ENCODE measurements at regions not wholly inside any gene's neighbourhood (a gene's known extent, or its start where the extent isn't known, plus 50 kb on each side); places are given as distances from the start of the nearest gene placed in this dataset.

DNA sequence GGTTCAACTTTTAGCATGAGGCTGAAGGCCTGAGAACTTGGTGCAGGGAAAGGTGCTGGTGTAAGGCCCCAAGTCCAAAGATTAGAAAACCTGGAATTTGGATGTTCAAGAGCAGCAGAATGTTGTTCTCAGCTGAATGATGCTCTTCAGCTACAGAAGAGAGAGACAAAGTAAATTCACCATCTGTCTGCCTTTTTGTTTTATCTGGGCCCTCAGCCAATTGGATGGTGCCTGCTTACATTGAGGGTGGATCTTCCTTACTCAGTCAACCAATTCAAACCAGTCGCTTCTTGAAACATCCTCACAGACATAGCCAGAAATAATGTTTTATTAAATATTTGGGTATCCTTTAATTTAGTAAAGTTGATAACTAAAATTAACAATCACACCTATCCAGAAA lies 748.2 kb upstream of the ADAMTS5 start:
- no peak overlapping the region for H2BK120ac ChIP-seq (ENCODE audit: insufficient read depth, low read length, poor library complexity)
- no peak overlapping the region for H2BK12ac ChIP-seq (ENCODE audit: low read length)
- H3K23ac ChIP-seq (ENCODE audit: low read length), result no peak overlapping the region
- H3K27me3 ChIP-seq (ENCODE audit: insufficient read depth, low read length), result no peaks in the 10 kb centered on the region
- H2AFZ ChIP-seq (ENCODE audit: insufficient read depth, low read length, poor library complexity), result no peak overlapping the region
- H4K8ac ChIP-seq (ENCODE audit: low read depth, low read length), result no peak overlapping the region
- WGBS (ENCODE audit: extremely low coverage, insufficient coverage, insufficient read length), result no CpG with 5 or more reads among the region's 1 CpG
- H3K4me3 ChIP-seq (ENCODE audit: low read depth, low read length), result no peak overlapping the region
- H2BK5ac ChIP-seq (ENCODE audit: low read depth, low read length, poor library complexity), result no peak overlapping the region
- H2AK5ac ChIP-seq (ENCODE audit: low read length), result no peak overlapping the region
- no peak overlapping the region for H3K18ac ChIP-seq (ENCODE audit: low read length)
- H3K4me2 ChIP-seq (ENCODE audit: low read length), result no peak overlapping the region
- no peaks in the 10 kb centered on the region for H3K4me1 ChIP-seq (ENCODE audit: control insufficient read depth in 1 of 2, insufficient read depth in 2 of 2, low read length in 2 of 2)
- no peaks in the 10 kb centered on the region for H3K9me3 ChIP-seq (ENCODE audit: insufficient read depth, low read depth, low read length)
- no peak overlapping the region for H3K27ac ChIP-seq (ENCODE audit: low read depth, low read length)
- no peaks in the 10 kb centered on the region for H3K36me3 ChIP-seq (ENCODE audit: control insufficient read depth in 1 of 2, insufficient read depth in 2 of 2, low read length in 2 of 2)
- H3K14ac ChIP-seq (ENCODE audit: low read length), result no peak overlapping the region
- no peak overlapping the region for H4K12ac ChIP-seq (ENCODE audit: low read depth, low read length)
- no peak overlapping the region for H3K4ac ChIP-seq (ENCODE audit: low read depth, low read length)
- no peak for DNase-seq
- no peak overlapping the region for H4K91ac ChIP-seq (ENCODE audit: low read depth, low read length)
- H3K9ac ChIP-seq (ENCODE audit: low read length), result no peak overlapping the region
- H3K79me1 ChIP-seq (ENCODE audit: low read length), result no peaks in the 10 kb centered on the region
- H3K79me2 ChIP-seq (ENCODE audit: control insufficient read depth, insufficient read depth, low read length, poor library complexity), result no peaks in the 10 kb centered on the region

DNA sequence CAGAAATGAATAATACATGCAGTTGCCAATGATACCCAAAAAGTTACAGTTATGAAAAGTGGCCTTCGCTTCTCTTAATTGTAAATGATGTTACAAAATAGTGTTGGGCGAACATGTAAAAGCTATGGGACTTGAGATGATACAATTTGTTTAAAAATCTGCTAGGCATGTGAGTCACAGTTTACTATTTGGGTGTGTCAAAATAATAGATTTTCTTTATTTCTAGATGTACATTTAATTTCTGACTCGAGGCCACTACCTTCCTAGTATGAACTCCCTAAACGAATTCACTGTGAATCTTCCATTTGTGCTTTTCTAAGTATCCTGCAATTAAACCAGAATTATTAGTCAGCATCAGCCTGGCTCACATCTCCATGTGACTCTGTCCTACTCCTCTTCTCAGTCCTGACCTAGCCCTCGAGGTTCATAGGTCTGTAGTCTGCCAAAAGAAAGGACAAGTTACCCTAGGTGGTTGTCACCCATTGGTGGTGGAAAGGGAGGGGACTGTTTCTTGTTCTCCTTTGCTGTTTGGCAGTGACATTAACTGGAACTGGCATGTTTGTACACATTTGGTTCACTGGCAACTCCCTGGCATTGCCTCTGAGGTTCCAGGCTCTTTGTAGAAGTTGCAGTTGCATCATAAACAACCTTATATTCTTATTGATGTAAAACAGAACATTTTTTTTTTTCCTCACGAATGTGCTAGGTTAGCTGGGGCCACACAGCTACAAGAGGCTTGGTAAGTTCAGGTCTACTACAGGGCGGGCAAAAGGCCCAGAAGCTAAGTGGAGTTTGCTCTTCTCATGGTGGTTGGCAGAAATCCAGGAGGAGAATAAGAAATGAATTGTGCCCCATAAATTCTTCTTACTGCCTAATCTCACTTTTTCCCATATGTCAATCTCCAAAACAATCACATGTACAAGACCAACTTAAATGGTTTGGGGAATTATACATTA lies 746.5 kb upstream of the ADAMTS5 start:
- no peak overlapping the region for H4K8ac ChIP-seq (ENCODE audit: low read depth, low read length)
- H3K18ac ChIP-seq (ENCODE audit: low read length), result no peak overlapping the region
- H3K4me2 ChIP-seq (ENCODE audit: low read length), result no peak overlapping the region
- H3K36me3 ChIP-seq (ENCODE audit: control insufficient read depth in 1 of 2, insufficient read depth in 2 of 2, low read length in 2 of 2), result no peaks in the 10 kb centered on the region
- no peak overlapping the region for H3K9ac ChIP-seq (ENCODE audit: low read length)
- H3K79me2 ChIP-seq (ENCODE audit: control insufficient read depth, insufficient read depth, low read length, poor library complexity), result no peaks in the 10 kb centered on the region
- H2BK120ac ChIP-seq (ENCODE audit: insufficient read depth, low read length, poor library complexity), result no peak overlapping the region
- H2BK5ac ChIP-seq (ENCODE audit: low read depth, low read length, poor library complexity), result no peak overlapping the region
- DNase-seq, result no peak
- no CpG with 5 or more reads among the region's 7 CpGs for WGBS (ENCODE audit: extremely low coverage, insufficient coverage, insufficient read length)
- H2AFZ ChIP-seq (ENCODE audit: insufficient read depth, low read length, poor library complexity), result no peak overlapping the region
- H3K14ac ChIP-seq (ENCODE audit: low read length), result no peak overlapping the region
- no peak overlapping the region for H3K23ac ChIP-seq (ENCODE audit: low read length)
- no peaks in the 10 kb centered on the region for H3K79me1 ChIP-seq (ENCODE audit: low read length)
- no peak overlapping the region for H2AK5ac ChIP-seq (ENCODE audit: low read length)
- no peak overlapping the region for H4K91ac ChIP-seq (ENCODE audit: low read depth, low read length)
- no peak overlapping the region for H3K4ac ChIP-seq (ENCODE audit: low read depth, low read length)
- no peak overlapping the region for H3K4me3 ChIP-seq (ENCODE audit: low read depth, low read length)
- H2BK12ac ChIP-seq (ENCODE audit: low read length), result no peak overlapping the region
- H3K27ac ChIP-seq (ENCODE audit: low read depth, low read length), result no peak overlapping the region
- H3K27me3 ChIP-seq (ENCODE audit: insufficient read depth, low read length), result no peaks in the 10 kb centered on the region
- H4K12ac ChIP-seq (ENCODE audit: low read depth, low read length), result no peak overlapping the region
- H3K9me3 ChIP-seq (ENCODE audit: insufficient read depth, low read depth, low read length), result no peaks in the 10 kb centered on the region
- H3K4me1 ChIP-seq (ENCODE audit: control insufficient read depth in 1 of 2, insufficient read depth in 2 of 2, low read length in 2 of 2), result no peaks in the 10 kb centered on the region

DNA sequence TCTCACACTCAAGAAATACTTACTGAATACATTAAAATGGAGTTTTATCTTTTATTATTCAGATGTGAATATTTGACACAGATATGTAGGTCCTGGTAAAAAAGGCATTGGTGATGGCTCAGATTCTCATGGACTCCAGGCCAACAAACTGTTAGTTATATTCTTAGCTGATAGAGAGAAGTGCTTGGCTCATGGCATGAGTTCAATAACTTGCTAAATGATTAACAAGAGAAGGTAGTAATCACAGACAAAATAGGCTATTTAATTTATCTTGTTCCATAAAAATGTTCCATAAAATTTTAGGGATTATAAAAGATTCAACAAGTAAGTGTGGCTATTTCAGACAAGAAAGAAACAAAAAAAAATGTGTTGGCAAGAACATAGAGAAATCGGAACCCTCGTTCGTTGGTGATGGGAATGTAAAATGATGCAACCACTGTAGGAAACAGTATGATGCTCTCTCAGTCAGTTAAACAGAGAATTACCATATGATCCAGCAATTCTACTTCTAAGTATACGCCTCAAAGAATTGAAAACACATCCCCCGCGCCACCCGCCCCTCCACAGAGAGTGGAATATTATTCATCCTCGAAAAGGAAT lies 737.8 kb upstream of the ADAMTS5 start:
- Histone ChIP-seq H4K91ac (ENCODE audit: low read depth, low read length) (no peak overlapping the region), H3K18ac (ENCODE audit: low read length) (no peak overlapping the region), H3K4me2 (ENCODE audit: low read length) (no peak overlapping the region), H2AK5ac (ENCODE audit: low read length) (no peak overlapping the region), H3K9me3 (ENCODE audit: insufficient read depth, low read depth, low read length) (no peaks in the 10 kb centered on the region), H3K9ac (ENCODE audit: low read length) (no peak overlapping the region), H3K4me3 (ENCODE audit: low read depth, low read length) (no peak overlapping the region), H2BK5ac (ENCODE audit: low read depth, low read length, poor library complexity) (no peak overlapping the region), H4K8ac (ENCODE audit: low read depth, low read length) (no peak overlapping the region), H2BK120ac (ENCODE audit: insufficient read depth, low read length, poor library complexity) (no peak overlapping the region), H3K36me3 (ENCODE audit: control insufficient read depth in 1 of 2, insufficient read depth in 2 of 2, low read length in 2 of 2) (no peaks in the 10 kb centered on the region), H2AFZ (ENCODE audit: insufficient read depth, low read length, poor library complexity) (no peak overlapping the region), H3K27me3 (ENCODE audit: insufficient read depth, low read length) (no peaks in the 10 kb centered on the region), H3K14ac (ENCODE audit: low read length) (no peak overlapping the region), H3K27ac (ENCODE audit: low read depth, low read length) (no peak overlapping the region), H3K4ac (ENCODE audit: low read depth, low read length) (no peak overlapping the region), H3K4me1 (ENCODE audit: control insufficient read depth in 1 of 2, insufficient read depth in 2 of 2, low read length in 2 of 2) (no peaks in the 10 kb centered on the region), H3K79me2 (ENCODE audit: control insufficient read depth, insufficient read depth, low read length, poor library complexity) (no peaks in the 10 kb centered on the region), H3K23ac (ENCODE audit: low read length) (no peak overlapping the region), H2BK12ac (ENCODE audit: low read length) (no peak overlapping the region), H3K79me1 (ENCODE audit: low read length) (no peaks in the 10 kb centered on the region), H4K12ac (ENCODE audit: low read depth, low read length) (no peak overlapping the region)
- no peak for DNase-seq
- no CpG with 5 or more reads among the region's 8 CpGs for WGBS (ENCODE audit: extremely low coverage, insufficient coverage, insufficient read length)

DNA sequence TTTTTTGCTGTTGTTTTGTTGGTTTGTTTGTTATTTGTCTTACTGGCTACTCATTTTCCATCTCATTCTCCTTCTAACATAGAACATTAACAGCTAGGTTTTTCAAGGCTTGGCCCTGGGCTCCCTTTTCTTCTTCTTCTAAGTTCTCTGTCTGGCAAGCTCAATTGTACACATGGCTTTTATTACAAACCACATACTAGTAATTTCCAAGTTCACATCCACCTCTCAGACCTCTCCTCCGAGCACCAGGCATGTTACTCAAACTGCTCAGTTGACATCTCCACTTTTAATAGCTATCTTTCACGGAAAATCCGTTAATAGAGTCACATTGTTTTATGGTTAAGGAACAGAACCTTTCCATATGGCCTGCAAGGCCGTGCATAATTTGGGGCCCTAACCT lies 736.9 kb upstream of the ADAMTS5 start:
- DNase-seq, result no peak
- Histone ChIP-seq H2BK5ac (ENCODE audit: low read depth, low read length, poor library complexity) (no peak overlapping the region), H3K18ac (ENCODE audit: low read length) (no peak overlapping the region), H2BK120ac (ENCODE audit: insufficient read depth, low read length, poor library complexity) (no peak overlapping the region), H3K79me1 (ENCODE audit: low read length) (no peaks in the 10 kb centered on the region), H3K27ac (ENCODE audit: low read depth, low read length) (no peak overlapping the region), H3K4ac (ENCODE audit: low read depth, low read length) (no peak overlapping the region), H3K4me3 (ENCODE audit: low read depth, low read length) (no peak overlapping the region), H2BK12ac (ENCODE audit: low read length) (no peak overlapping the region), H3K9ac (ENCODE audit: low read length) (no peak overlapping the region), H3K14ac (ENCODE audit: low read length) (no peak overlapping the region), H2AFZ (ENCODE audit: insufficient read depth, low read length, poor library complexity) (no peak overlapping the region), H2AK5ac (ENCODE audit: low read length) (no peak overlapping the region), H4K12ac (ENCODE audit: low read depth, low read length) (no peak overlapping the region), H3K79me2 (ENCODE audit: control insufficient read depth, insufficient read depth, low read length, poor library complexity) (no peaks in the 10 kb centered on the region), H3K27me3 (ENCODE audit: insufficient read depth, low read length) (no peaks in the 10 kb centered on the region), H3K9me3 (ENCODE audit: insufficient read depth, low read depth, low read length) (no peaks in the 10 kb centered on the region), H3K4me2 (ENCODE audit: low read length) (no peak overlapping the region), H4K8ac (ENCODE audit: low read depth, low read length) (no peak overlapping the region), H3K36me3 (ENCODE audit: control insufficient read depth in 1 of 2, insufficient read depth in 2 of 2, low read length in 2 of 2) (no peaks in the 10 kb centered on the region), H4K91ac (ENCODE audit: low read depth, low read length) (no peak overlapping the region), H3K4me1 (ENCODE audit: control insufficient read depth in 1 of 2, insufficient read depth in 2 of 2, low read length in 2 of 2) (no peaks in the 10 kb centered on the region), H3K23ac (ENCODE audit: low read length) (no peak overlapping the region)
- no CpG with 5 or more reads among the region's 4 CpGs for WGBS (ENCODE audit: extremely low coverage, insufficient coverage, insufficient read length)
